PC-9 (cell line): ENCODE measurements at regions not wholly inside any gene's neighbourhood (a gene's known extent, or its start where the extent isn't known, plus 50 kb on each side); places are given as distances from the start of the nearest gene placed in this dataset.

Source experiments
- CTCF ChIP-seq: fragments of 200-600 bp; sonication (generic); conservative IDR thresholded peaks from 2 replicates; pipeline ENCODE4 v1.6.1; 2017; ENCODE audit warnings: mixed run types, antibody characterized with exemption, mild to moderate bottlenecking, moderate library complexity
- EZH2 ChIP-seq: fragments of 200-600 bp; sonication (generic); IDR thresholded peaks from 2 replicates; pipeline ENCODE4 v1.8.0; 2017; ENCODE audit warnings: antibody characterized with exemption, low read depth

DNA sequence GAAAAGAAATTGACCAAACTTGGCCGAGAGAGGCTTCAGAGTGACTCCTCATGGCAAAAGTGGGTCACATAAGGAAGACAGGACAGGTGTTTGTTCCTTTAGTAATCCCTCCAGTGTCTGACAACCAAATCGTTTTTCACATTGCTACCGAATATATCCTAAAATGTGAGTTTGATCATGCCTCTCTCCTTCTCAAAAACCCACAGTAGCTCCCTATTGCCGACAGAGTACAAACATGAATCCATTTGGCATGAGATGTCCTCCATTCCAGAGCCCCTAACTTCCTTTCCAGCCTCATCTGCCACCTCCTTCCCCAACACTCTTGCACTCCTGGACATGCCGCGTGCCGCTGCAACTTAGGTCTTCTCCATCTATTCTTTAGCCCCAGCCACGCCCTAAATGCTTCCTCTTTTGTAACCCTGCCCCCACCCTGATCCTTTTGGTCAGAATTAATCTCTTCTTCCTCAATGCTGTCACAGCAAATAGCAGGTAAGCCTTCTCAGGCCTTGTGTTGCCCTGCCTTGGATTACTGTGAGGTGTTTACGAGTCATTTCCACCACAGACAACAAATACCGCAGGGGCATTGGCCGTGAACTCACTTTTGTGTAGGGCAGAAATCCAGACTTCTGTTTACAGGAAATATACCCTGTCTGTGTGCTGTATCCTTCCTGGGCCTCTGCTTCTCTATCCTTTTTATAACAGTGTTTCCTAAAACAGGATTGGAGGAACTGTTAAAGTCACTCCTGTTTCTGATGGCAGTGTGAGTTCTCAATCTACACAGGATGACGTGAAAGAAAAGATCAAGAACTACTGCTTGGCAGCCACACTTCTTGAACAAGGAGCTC is 66.0 kb upstream of the FTH1 start:
- TF ChIP-seq CTCF: no peak
- no peak for TF ChIP-seq EZH2
